Keratinocyte (primary cell): ENCODE measurements at regions not wholly inside any gene's neighbourhood (a gene's known extent, or its start where the extent isn't known, plus 50 kb on each side); places are given as distances from the start of the nearest gene placed in this dataset.

Experiments
- DNase-seq: peaks from one replicate; pipeline ENCODE4 v3.0.0-alpha.2; 2011; ENCODE audit warnings: low read depth, missing footprints, low spot score
- FAIRE-seq: peaks from 2 replicates; lab custom pipeline; 2011; peaks lifted over from hg19 to GRCh38; lab: Jason Lieb, UNC
- H2AFZ ChIP-seq: 2 replicates; pipeline ENCODE4 v1.6.0; 2012; ENCODE audit warnings: low read length, control low read depth, inconsistent platforms; ENCODE audit not compliant: control insufficient read depth
- H3K27ac ChIP-seq: 2 replicates; pipeline ENCODE4 v1.5.1; 2011; ENCODE audit warnings: low read length; ENCODE audit not compliant: control insufficient read depth, insufficient read depth
- H3K27me3 ChIP-seq: 3 replicates; pipeline ENCODE4 v1.6.0; 2011; ENCODE audit warnings: low read length; ENCODE audit not compliant: control insufficient read depth, insufficient read depth; ENCODE audit errors: extremely low read depth
- H3K36me3 ChIP-seq, 2 experiments: 2 replicates in 1 of 2; 3 replicates in 1 of 2; pipeline ENCODE4 v1.5.1; 2011; ENCODE audit warnings: low read length in 2 of 2, mild to moderate bottlenecking in 1 of 2; ENCODE audit not compliant: control insufficient read depth in 2 of 2, insufficient read depth in 2 of 2; ENCODE audit errors: extremely low read depth in 1 of 2
- H3K4me1 ChIP-seq: 3 replicates; pipeline ENCODE4 v1.5.1; 2011; ENCODE audit warnings: low read length; ENCODE audit not compliant: control insufficient read depth, insufficient read depth; ENCODE audit errors: extremely low read depth
- H3K4me2 ChIP-seq: 3 replicates; pipeline ENCODE4 v1.6.0; 2011; ENCODE audit warnings: low read depth, low read length; ENCODE audit not compliant: control insufficient read depth, insufficient read depth; ENCODE audit errors: extremely low read depth
- H3K4me3 ChIP-seq, 3 experiments: fragments of 200-600 bp in 1 of 3; sonication (generic) in 1 of 3; 2 replicates in 2 of 3; 3 replicates in 1 of 3; pipeline ENCODE4 v1.5.1; 2011 to 2016; ENCODE audit warnings: low read length in 3 of 3, mild to moderate bottlenecking in 3 of 3, control low read depth in 2 of 3, inconsistent platforms in 1 of 3, low read depth in 1 of 3, mixed read lengths in 1 of 3, mixed run types in 1 of 3, moderate library complexity in 1 of 3; ENCODE audit not compliant: control insufficient read depth in 2 of 3, insufficient read depth in 2 of 3; ENCODE audit errors: extremely low read depth in 1 of 3
- H3K79me2 ChIP-seq: 2 replicates; pipeline ENCODE4 v1.6.0; 2012; ENCODE audit warnings: low read length; ENCODE audit not compliant: control insufficient read depth, insufficient read depth
- H3K9ac ChIP-seq: 3 replicates; pipeline ENCODE4 v1.6.0; 2011; ENCODE audit warnings: low read length; ENCODE audit not compliant: control insufficient read depth, insufficient read depth; ENCODE audit errors: extremely low read depth
- H3K9me1 ChIP-seq: 3 replicates; pipeline ENCODE4 v1.6.0; 2011; ENCODE audit warnings: low read length; ENCODE audit not compliant: control insufficient read depth, insufficient read depth; ENCODE audit errors: extremely low read depth
- H3K9me3 ChIP-seq: 2 replicates; pipeline ENCODE4 v1.5.1; 2012; ENCODE audit warnings: low read depth, low read length; ENCODE audit not compliant: control insufficient read depth
- H4K20me1 ChIP-seq: 3 replicates; pipeline ENCODE4 v1.6.0; 2011; ENCODE audit warnings: low read length; ENCODE audit not compliant: control insufficient read depth, insufficient read depth; ENCODE audit errors: extremely low read depth
- EZH2 ChIP-seq: IDR thresholded peaks from one replicate; pipeline ENCODE4 v1.6.1; 2012; ENCODE audit warnings: inconsistent platforms, mild to moderate bottlenecking, low read length, moderate library complexity
- dilution Hi-C: fragments of 300-500 bp; cut with MboI; formaldehyde crosslinking; loops from one replicate; pipeline ENCODE4 v1.7.0; 2020; ENCODE audit warnings: low sequenced_read_pairs; ENCODE audit not compliant: extremely low pct_ligation_motif_present
- TF ChIP-seq, protein P1 (sequence below), 3 experiments: IDR thresholded peaks in 1 of 3; conservative IDR thresholded peaks in 1 of 3; optimal IDR thresholded peaks in 1 of 3; 2 replicates in 2 of 3; 3 replicates in 1 of 3; pipeline versions ENCODE3 to v1.5.1; 2011; ENCODE audit warnings: low read length in 3 of 3, mild to moderate bottlenecking in 3 of 3, moderate library complexity in 2 of 3, control low read depth in 1 of 3, inconsistent platforms in 1 of 3; ENCODE audit not compliant: insufficient read depth in 2 of 3; ENCODE audit errors: extremely low read depth in 1 of 3

GRCh38 chr3:177946936-177947335 is 589.3 kb upstream of the KCNMB2 start:
- H3K27ac ChIP-seq, result no peak overlapping the region
- no peak overlapping the region for H3K9ac ChIP-seq
- TF ChIP-seq, protein P1, sequence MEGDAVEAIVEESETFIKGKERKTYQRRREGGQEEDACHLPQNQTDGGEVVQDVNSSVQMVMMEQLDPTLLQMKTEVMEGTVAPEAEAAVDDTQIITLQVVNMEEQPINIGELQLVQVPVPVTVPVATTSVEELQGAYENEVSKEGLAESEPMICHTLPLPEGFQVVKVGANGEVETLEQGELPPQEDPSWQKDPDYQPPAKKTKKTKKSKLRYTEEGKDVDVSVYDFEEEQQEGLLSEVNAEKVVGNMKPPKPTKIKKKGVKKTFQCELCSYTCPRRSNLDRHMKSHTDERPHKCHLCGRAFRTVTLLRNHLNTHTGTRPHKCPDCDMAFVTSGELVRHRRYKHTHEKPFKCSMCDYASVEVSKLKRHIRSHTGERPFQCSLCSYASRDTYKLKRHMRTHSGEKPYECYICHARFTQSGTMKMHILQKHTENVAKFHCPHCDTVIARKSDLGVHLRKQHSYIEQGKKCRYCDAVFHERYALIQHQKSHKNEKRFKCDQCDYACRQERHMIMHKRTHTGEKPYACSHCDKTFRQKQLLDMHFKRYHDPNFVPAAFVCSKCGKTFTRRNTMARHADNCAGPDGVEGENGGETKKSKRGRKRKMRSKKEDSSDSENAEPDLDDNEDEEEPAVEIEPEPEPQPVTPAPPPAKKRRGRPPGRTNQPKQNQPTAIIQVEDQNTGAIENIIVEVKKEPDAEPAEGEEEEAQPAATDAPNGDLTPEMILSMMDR (optimal IDR thresholded peaks at IDR 0.05 in 1 of 3, IDR thresholded peaks at IDR 0.05 in 1 of 3, conservative IDR thresholded peaks at IDR 0.05 in 1 of 3; ENCODE audit: extremely low read depth in 1 of 3, insufficient read depth in 2 of 3, low read length in 3 of 3), result no peak
- no peak for TF ChIP-seq EZH2
- no peaks in the 10 kb centered on the region for H3K9me1 ChIP-seq
- no peaks in the 10 kb centered on the region for H4K20me1 ChIP-seq
- H3K79me2 ChIP-seq, result no peaks in the 10 kb centered on the region
- H3K27me3 ChIP-seq, result no peaks in the 10 kb centered on the region
- no peak overlapping the region for H3K4me3 ChIP-seq
- no peak overlapping the region for H2AFZ ChIP-seq
- dilution Hi-C loops, result no loop called here
- H3K4me1 ChIP-seq, result no peaks in the 10 kb centered on the region
- DNase-seq (no peak), FAIRE-seq (no peak)
- H3K4me2 ChIP-seq, result no peak overlapping the region
- no peaks in the 10 kb centered on the region for H3K36me3 ChIP-seq
- no peaks in the 10 kb centered on the region for H3K9me3 ChIP-seq

DNA sequence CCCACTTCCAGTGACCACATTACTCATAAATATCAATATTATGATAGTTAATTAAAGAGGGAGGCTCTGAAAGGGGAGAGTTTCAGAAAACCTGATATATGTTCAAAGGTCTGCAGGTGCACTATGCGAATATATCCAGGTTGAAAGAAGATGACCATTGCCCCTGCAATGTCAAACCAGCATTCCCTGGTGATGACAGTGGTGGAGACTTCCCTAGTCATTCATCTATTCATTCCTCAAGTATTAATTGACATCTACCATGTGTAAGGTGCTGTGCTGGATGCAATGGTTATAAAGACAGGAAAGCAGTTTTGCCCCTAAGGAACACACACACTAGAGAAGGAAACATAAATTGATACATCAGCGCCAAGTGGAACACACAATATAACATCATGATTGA is 588.3 kb upstream of the KCNMB2 start:
- no peaks in the 10 kb centered on the region for H3K36me3 ChIP-seq
- no peak overlapping the region for H3K4me3 ChIP-seq
- no peaks in the 10 kb centered on the region for H3K79me2 ChIP-seq
- no peak for DNase-seq
- no peaks in the 10 kb centered on the region for H3K27me3 ChIP-seq
- no peaks in the 10 kb centered on the region for H3K9me3 ChIP-seq
- no peak overlapping the region for H3K27ac ChIP-seq
- FAIRE-seq, result no peak
- H3K9ac ChIP-seq, result no peak overlapping the region
- TF ChIP-seq, protein P1 (optimal IDR thresholded peaks at IDR 0.05 in 1 of 3, IDR thresholded peaks at IDR 0.05 in 1 of 3, conservative IDR thresholded peaks at IDR 0.05 in 1 of 3; ENCODE audit: extremely low read depth in 1 of 3, insufficient read depth in 2 of 3, low read length in 3 of 3), result no peak
- TF ChIP-seq EZH2, result no peak
- H3K4me1 ChIP-seq, result no peaks in the 10 kb centered on the region
- H2AFZ ChIP-seq, result no peak overlapping the region
- no peak overlapping the region for H3K4me2 ChIP-seq
- no peaks in the 10 kb centered on the region for H3K9me1 ChIP-seq
- H4K20me1 ChIP-seq, result no peaks in the 10 kb centered on the region
- dilution Hi-C loops, result no loop called here
